HS-27A (cell line): ENCODE measurements at regions not wholly inside any gene's neighbourhood (a gene's known extent, or its start where the extent isn't known, plus 50 kb on each side); places are given as distances from the start of the nearest gene placed in this dataset.
"Not testable (repeated sequence)": the region's sequence is repeated elsewhere in the genome, so short reads cannot be mapped to it uniquely, and the experiment has no call there.

Experiments used
- DNase-seq: peaks from one replicate; pipeline ENCODE4 v3.0.0-alpha.2; 2012; ENCODE audit warnings: low read depth, missing footprints

DNA sequence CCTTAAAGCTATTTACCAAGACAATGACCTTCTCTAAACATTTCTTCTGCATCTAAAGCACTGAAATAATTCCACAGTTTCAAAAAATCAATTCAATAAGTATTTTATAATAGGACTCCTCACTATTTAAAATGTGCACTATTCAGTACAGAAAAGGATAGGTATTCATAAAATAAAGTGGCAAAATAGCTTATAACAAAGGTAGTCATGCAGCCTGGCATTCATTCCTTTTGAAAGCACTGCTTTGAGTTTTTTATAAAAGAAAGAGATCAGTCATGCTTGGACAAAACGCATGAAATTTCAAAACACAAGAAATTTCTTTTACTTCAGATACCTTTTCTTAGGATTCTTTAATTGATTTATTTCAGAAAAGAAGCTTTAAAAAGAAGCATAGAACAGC, 689.7 kb upstream of the PHF14 start:
- DNase-seq, result no peak

GRCh38 chr7:10299384-10299783, 674.3 kb upstream of the PHF14 start:
- DNase-seq, result no peak

GRCh38 chr7:10300577-10300976, 673.1 kb upstream of the PHF14 start:
- DNase-seq, result no peak

- no peak for DNase-seq
Observed at GRCh38 chr7:10308276-10308675, 665.4 kb upstream of the PHF14 start.

DNA sequence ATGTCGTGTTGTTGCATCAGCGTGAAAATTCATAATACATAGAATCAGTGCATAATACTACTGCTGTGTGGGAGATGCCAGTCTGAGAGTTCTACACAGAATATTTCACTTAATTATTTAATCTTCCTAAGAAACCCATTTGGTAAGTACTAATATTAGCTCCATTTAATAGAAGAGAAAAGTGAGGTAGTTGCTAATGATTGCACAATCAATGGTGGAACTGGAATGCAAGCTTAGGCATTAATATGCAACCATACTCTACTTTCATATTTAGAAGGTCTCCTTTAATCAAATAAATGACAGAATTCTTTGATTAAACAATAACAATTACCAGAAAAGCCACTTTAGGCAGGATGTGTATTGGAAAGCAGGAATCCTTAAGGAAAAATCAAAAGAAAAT, 660.7 kb upstream of the PHF14 start:
- DNase-seq, result no peak

DNA sequence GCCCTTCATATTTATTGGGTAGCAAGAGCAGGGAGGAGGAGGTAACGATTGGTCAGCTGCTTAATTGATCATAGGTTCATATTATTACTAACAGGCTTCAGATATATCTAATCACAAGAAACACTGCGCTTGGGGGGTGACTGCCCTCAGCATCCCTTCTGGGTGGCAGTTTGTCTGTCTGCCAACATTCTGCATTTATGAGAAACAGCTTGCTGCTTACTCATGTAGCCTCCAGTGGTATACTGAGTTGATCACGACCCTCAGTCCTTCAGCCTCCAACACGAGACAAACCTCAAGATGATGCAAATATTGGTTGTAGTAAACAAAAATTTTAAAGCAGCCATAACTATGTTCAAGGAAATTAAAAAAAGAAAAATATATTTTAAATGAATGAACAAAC, 657.8 kb upstream of the PHF14 start:
- DNase-seq, result no peak

DNA sequence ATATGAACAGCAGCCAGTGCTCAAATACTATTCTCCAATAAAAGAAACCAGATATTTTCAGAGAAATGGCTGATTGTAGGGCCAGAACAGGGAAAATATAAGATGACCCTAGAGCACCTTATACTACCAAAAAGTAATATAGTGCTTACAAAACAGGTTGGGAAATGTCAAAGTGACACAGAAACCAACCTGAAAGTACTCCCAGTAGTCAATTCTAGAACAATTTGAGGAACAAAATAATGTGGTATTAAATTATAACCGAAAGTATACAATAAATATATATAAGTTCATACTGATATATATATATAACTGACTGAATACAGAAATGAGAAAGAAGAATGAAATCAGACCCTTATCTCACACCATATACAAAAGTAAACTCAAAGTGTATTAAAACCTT, 657.2 kb upstream of the PHF14 start:
- no peak for DNase-seq

DNA sequence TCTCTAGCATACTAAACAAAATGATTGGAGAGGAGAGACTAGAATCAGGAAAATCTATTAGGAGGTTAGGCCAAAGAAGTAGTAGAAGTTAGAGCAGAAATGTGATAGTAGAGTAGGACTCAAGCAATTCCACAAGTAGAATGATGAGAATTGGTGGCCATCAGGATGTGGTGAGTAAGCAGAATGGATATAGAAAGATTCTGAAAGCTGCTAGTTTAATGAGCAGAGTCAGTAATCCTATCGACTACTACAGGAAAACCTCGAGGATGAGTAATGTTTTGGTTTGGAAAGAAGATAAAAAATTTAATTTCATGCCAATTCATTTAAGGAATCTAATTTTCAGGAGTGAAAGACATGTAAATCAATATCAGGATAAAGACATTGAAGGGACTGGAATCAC, 648.3 kb upstream of the PHF14 start:
- no peak for DNase-seq

DNA sequence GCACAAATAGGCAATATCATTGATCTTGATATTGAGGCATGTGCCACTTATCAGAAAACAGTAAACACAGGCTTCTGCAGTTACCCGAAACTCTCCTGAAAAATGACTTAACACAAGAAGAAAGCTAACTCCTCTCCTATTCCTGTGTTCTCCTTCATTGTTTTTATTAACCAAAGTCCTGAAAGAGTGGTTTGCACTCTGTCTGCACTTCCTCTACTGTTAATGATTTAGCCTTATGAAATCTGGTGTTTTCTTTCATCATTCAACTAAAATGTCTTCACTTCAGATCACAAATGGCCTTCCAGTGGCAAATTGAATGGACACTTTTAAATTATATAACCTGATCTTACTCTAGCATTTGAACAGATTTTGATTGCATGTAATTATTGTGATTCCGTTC, 630.6 kb upstream of the PHF14 start:
- DNase-seq, result no peak

DNA sequence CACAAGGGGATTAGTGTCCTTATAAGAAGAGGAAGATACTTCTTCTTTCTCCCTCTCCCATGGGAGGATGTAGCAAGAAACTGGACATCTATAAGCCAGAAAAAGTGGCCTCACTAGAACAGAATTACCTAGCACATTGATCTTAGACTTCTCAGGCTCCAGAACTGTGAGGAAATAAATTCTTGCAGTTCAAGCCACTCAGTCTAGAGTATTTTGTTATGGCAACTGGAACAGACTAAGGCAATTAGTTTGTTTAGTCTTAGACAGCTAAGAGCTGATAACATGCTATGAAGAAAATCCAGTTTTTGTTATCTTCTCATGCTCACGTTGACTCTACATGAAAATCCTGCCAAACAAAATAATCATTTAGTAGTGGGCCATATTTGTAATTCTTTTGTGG, 627.6 kb upstream of the PHF14 start:
- DNase-seq, result no peak

GRCh38 chr7:10355816-10356215, 617.9 kb upstream of the PHF14 start:
- DNase-seq, result no peak

GRCh38 chr7:10360050-10360449, 613.6 kb upstream of the PHF14 start:
- DNase-seq, result no peak

DNA sequence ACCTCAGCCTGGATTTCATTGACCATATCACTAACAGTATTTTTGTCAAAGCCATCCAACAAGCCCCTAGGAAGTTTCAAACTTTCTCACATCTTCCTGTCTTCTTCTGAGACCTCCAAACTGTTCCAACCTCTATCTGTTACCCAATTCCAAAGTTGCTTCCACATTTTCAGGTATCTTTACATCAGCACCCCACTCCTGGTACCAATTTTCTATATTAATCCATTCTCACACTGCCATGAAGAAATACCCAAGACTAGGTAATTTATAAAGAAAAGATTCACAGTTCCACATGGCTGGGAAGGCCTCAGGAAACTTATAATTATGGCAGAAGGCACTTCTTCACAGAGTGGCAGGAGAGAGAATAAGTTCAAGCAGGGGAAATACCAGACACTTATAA, 571.9 kb upstream of the PHF14 start:
- DNase-seq, result no peak

GRCh38 chr7:10412422-10413019, 561.2 kb upstream of the PHF14 start:
- DNase-seq, result no peak

DNA sequence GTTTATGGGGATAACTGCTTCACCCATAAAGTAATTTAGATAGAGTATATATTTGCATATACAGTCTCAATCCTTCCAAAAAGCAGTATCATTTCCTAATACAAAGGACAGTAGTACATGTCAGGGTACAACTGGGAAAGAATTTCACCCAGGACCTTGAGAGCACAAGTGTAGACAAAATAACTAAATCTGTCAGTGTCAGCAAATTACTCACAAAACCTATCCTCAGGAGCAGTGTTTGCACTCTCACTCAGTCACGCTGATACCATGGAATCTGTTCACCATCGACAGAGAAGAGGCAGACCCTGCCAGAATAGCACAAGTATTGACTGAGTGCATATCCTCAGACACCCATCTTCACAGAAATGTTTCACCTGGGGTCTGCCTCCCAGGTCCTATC, 554.7 kb upstream of the PHF14 start:
- DNase-seq, result no peak

DNA sequence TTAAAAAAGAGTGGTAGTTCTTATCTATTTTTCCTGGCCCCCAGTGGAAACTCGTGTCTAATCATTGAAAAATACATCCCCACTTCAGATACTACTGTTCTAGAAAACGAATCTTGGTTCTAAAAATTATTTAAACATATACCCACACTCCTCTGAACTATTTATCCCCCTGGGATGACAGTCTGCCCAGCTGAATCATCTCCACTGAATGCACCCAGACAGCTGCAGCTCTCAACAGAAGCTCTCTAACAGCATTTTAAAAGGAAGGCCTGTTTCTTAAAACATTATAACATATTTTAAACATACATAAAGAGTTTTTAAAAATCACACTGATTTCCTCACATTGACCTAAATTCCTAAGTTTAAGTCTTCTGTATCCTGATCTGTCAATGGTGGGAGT, 544.6 kb upstream of the PHF14 start:
- no peak for DNase-seq

DNA sequence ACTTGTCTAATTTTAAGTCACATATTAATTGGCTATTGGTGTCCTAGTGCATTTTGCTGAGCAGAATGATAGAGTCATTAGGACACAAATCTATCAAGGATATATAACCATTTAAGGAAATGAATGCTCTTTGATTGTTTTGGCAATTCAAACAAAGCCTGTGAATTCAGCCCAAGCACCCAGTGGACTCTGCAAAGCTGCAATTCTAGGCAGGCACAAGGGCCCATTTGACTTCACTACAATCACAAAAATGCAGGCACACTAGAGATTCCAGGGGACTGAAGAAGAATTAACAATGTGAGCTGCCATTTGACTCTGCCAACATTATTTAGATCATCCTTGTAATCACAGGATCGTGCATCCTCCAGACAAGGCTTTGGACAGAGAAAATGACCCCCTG, 544.2 kb upstream of the PHF14 start:
- no peak for DNase-seq

DNA sequence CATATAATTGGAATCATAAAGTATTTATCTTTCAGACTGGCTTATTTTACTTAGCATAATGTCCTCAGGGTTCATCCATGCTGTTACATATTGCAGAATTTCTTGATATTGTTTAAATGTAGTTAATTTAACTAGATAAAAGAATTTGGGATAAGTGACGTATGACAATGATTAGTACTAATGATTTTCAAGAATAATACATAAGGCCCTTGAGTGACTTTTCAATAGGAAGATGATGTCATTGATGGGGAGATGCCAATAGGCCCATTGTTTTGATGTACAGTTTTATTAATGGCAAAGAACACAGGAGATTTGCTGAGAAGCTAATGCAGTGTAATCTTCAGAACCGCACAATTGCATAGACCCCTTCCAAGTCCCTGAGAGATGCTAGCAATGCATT, 537.4 kb upstream of the PHF14 start:
- DNase-seq, result no peak

DNA sequence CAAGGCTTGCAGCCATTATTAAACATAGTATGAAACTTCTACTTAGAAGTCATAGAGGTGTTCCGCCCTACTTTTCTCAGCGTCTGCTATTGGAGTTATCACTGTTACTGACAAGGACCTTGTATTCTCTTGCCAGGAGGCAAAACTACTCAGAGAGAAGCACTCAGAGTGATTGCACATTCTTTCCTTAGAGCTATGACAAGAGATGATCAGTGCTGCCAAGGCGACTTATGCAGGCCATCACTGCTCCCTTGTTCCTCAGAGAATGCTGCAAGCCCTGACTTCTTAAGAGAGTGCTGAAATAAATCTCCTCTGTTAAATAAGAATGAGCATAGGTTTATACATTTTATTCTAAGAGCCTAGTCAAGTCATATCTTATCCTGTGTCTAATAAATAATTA, 534.6 kb upstream of the PHF14 start:
- no peak for DNase-seq

DNA sequence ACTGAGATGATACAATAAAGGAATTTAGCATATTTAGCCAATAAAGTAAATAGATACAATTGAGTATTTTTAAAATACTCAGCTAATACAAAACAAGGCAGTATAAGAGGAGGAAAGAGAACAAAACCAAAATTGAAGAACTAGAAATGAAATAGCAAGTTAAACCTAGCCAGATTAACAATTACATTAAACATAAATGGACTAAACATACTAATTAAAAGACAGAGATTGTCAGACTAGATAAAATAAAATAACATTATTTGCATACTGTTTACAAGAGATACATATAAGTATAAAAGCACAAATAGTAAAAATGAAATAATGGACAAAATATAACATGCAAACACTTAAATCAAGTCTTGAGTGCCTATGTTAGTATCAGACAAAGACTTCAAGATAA, 517.7 kb upstream of the PHF14 start:
- no peak for DNase-seq

GRCh38 chr7:10460474-10460873, 513.2 kb upstream of the PHF14 start:
- DNase-seq, result no peak

GRCh38 chr7:10463701-10464100, 510.0 kb upstream of the PHF14 start:
- no peak for DNase-seq

DNA sequence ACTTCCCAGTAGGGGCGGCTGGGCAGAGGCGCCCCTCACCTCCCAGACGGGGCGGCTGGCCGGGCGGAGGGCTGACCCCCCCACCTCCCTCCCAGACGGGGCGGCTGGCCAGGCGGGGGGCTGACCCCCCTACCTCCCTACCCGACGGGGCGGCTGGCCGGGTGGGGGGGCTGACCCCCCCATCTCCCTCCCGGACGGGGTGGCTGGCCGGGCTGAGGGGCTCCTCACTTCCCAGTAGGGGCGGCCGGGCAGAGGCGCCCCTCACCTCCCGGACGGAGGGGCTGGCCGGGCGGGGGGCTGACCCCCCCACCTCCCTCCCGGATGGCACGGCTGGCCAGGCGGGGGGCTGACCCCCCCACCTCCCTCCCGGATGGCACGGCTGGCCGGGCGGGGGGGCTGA, 508.1 kb upstream of the PHF14 start:
- not testable (repeated sequence) for DNase-seq

GRCh38 chr7:10468908-10469307, 504.8 kb upstream of the PHF14 start:
- no peak for DNase-seq

- DNase-seq, result no peak
Observed at GRCh38 chr7:10469476-10469875, 504.2 kb upstream of the PHF14 start.
